HCT116 (cell line): ENCODE measurements at regions not wholly inside any gene's neighbourhood (a gene's known extent, or its start where the extent isn't known, plus 50 kb on each side); places are given as distances from the start of the nearest gene placed in this dataset.
A peak's percentile ranks its signal among the peaks of the same experiment; 100 is the strongest.

Source experiments
- ATAC-seq: fragments of 200-7000 bp; cut with Tn5 transposase; 2 replicates; pipeline ENCODE4 v1.9.1; 2020; ENCODE audit warnings: mild to moderate bottlenecking, moderate library complexity
- BruUV-seq: library from RNA; stranded (reverse); fragments of 400-500 nt; replicated peaks from 2 replicates; lab custom pipeline; 2021; lab: Mats Ljungman, UMichigan
- CTCF ChIA-PET: fragments of 300-600 bp; sonication (Branson Sonifier 250); formaldehyde crosslinking; loops from one replicate; lab custom pipeline; 2021; ENCODE audit warnings: antibody characterized with exemption; lab: Charles Lee
- POLR2A ChIA-PET: fragments of 300-600, 350-600 bp; sonication (Branson Sonifier 250); formaldehyde crosslinking; loops from one replicate; lab custom pipeline; 2021; ENCODE audit warnings: antibody characterized with exemption; lab: Charles Lee
- RAD21 ChIA-PET, 2 experiments: fragments of 300-600 bp; sonication (Branson Sonifier 250); formaldehyde crosslinking; loops; one replicate each; lab custom pipeline; 2023; ENCODE audit warnings: low total read pairs in 2 of 2; ENCODE audit not compliant: uncharacterized antibody in 2 of 2, unreplicated experiment in 2 of 2, low non-redundant PET in 1 of 2; lab: Charles Lee
- DNase-seq: peaks from one replicate; pipeline ENCODE4 v3.0.0-alpha.2; 2010; ENCODE audit warnings: low read depth, low spot score
- H2AFZ ChIP-seq: fragments of 200-600 bp; shearing (Covaris generic), sonication (generic); 2 replicates; pipeline ENCODE4 v1.6.1; 2017; ENCODE audit warnings: low read depth, mixed run types, mixed read lengths, antibody characterized with exemption, low read length; ENCODE audit not compliant: poor library complexity, severe bottlenecking
- H3K27ac ChIP-seq: 2 replicates; pipeline ENCODE4 v1.5.1; 2012; ENCODE audit warnings: low read depth, low read length
- H3K27me3 ChIP-seq: fragments of 200-600 bp; sonication (generic); 2 replicates; pipeline ENCODE4 v1.6.1; 2016; ENCODE audit warnings: mixed run types, low read length, mixed read lengths; ENCODE audit not compliant: insufficient read depth
- H3K36me3 ChIP-seq, 2 experiments: fragments of 200-500 bp in 1 of 2; fragments of 200-600 bp in 1 of 2; sonication (Bioruptor generic) in 1 of 2; sonication (generic) in 1 of 2; 2 replicates each; pipeline versions ENCODE4 v1.5.1 to v1.6.1; 2014 to 2016; ENCODE audit warnings: low read length in 2 of 2, inconsistent platforms in 1 of 2, mixed read lengths in 1 of 2, mixed run types in 1 of 2; ENCODE audit not compliant: insufficient read depth in 2 of 2, control insufficient read depth in 1 of 2
- H3K4me1 ChIP-seq, 2 experiments: fragments of 200-600 bp in 1 of 2; sonication (generic) in 1 of 2; 2 replicates each; pipeline versions ENCODE4 v1.5.1 to v1.6.1; 2012 to 2017; ENCODE audit warnings: low read length in 2 of 2, inconsistent platforms in 1 of 2, mild to moderate bottlenecking in 1 of 2, mixed read lengths in 1 of 2, mixed run types in 1 of 2, moderate library complexity in 1 of 2; ENCODE audit not compliant: insufficient read depth in 2 of 2, control insufficient read depth in 1 of 2
- H3K4me2 ChIP-seq: fragments of 200-600 bp; sonication (generic); 2 replicates; pipeline ENCODE4 v1.6.1; 2017; ENCODE audit warnings: mixed run types, low read length, mixed read lengths
- H3K4me3 ChIP-seq, 2 experiments: fragments of 200-600 bp in 1 of 2; sonication (generic) in 1 of 2; replicated peaks in 1 of 2; 2 replicates each; pipeline ENCODE4 v1.5.1; 2011 to 2016; ENCODE audit warnings: low read length in 2 of 2, control low read depth in 1 of 2, low read depth in 1 of 2, mild to moderate bottlenecking in 1 of 2, mixed read lengths in 1 of 2, mixed run types in 1 of 2
- H3K79me2 ChIP-seq: fragments of 200-600 bp; sonication (generic); 2 replicates; pipeline ENCODE4 v1.6.1; 2017; ENCODE audit warnings: mild to moderate bottlenecking, mixed run types, low read length, moderate library complexity, mixed read lengths; ENCODE audit not compliant: insufficient read depth
- H3K9ac ChIP-seq: fragments of 200-600 bp; sonication (generic); 2 replicates; pipeline ENCODE4 v1.6.1; 2016; ENCODE audit warnings: low read length, mixed read lengths
- H3K9me2 ChIP-seq: fragments of 200-600 bp; sonication (generic), shearing (Covaris generic); 2 replicates; pipeline ENCODE4 v1.6.1; 2017; ENCODE audit warnings: mixed run types, mild to moderate bottlenecking, moderate library complexity; ENCODE audit not compliant: insufficient read depth
- H3K9me3 ChIP-seq, 2 experiments: fragments of 200-500 bp in 1 of 2; fragments of 200-600 bp in 1 of 2; sonication (Bioruptor generic) in 1 of 2; sonication (generic) in 1 of 2; 2 replicates each; pipeline ENCODE4 v1.6.1; 2014 to 2017; ENCODE audit warnings: low read length in 2 of 2, mixed read lengths in 2 of 2, inconsistent platforms in 1 of 2, low read depth in 1 of 2, mild to moderate bottlenecking in 1 of 2, mixed run types in 1 of 2, moderate library complexity in 1 of 2; ENCODE audit not compliant: control insufficient read depth in 1 of 2, insufficient read depth in 1 of 2
- H4K20me1 ChIP-seq: fragments of 200-600 bp; sonication (generic), shearing (Covaris generic); 2 replicates; pipeline ENCODE4 v1.6.1; 2017; ENCODE audit warnings: mixed run types, mild to moderate bottlenecking, moderate library complexity; ENCODE audit not compliant: insufficient read depth
- CEBPB ChIP-seq: IDR thresholded peaks from 2 replicates; pipeline ENCODE4 v1.6.1; 2012; ENCODE audit warnings: low read depth
- EGR1 ChIP-seq: IDR thresholded peaks from 2 replicates; pipeline ENCODE4 v1.6.1; 2012; ENCODE audit warnings: low read depth
- EZH2phosphoT487 ChIP-seq: fragments of 200-600 bp; IDR thresholded peaks from 2 replicates; pipeline ENCODE4 v1.6.1; 2018; ENCODE audit warnings: antibody characterized with exemption, borderline replicate concordance
- JUND ChIP-seq: IDR thresholded peaks from 2 replicates; pipeline ENCODE4 v1.6.1; 2012
- RAD21 ChIP-seq: IDR thresholded peaks from 2 replicates; pipeline ENCODE4 v1.6.1; 2012; ENCODE audit warnings: low read depth, mild to moderate bottlenecking
- REST ChIP-seq: IDR thresholded peaks from 2 replicates; pipeline ENCODE4 v1.6.1; 2012; ENCODE audit warnings: low read depth
- SRF ChIP-seq: IDR thresholded peaks from 2 replicates; pipeline ENCODE4 v1.6.1; 2012; ENCODE audit warnings: low read depth
- TCF7L2 ChIP-seq: IDR thresholded peaks from 2 replicates; pipeline ENCODE4 v1.7.0; 2011; ENCODE audit warnings: borderline replicate concordance, inconsistent platforms; ENCODE audit not compliant: insufficient read depth, insufficient read length; ENCODE audit errors: extremely low read depth
- YY1 ChIP-seq: IDR thresholded peaks from 2 replicates; pipeline ENCODE4 v1.6.1; 2011; ENCODE audit warnings: low read length, low read depth, moderate library complexity, mild to moderate bottlenecking; ENCODE audit not compliant: insufficient replicate concordance; ENCODE audit errors: extremely low read depth
- ZNF274 ChIP-seq: fragments of 200-500 bp; sonication (Bioruptor generic); IDR thresholded peaks from 2 replicates; pipeline ENCODE4 v1.6.1; 2014; ENCODE audit warnings: mild to moderate bottlenecking, low read depth, low read length, inconsistent platforms
- intact Hi-C: fragments of 100-400 bp; cut with micrococcal nuclease; formaldehyde crosslinking; loops from 2 replicates; pipeline ENCODE4 v1.10.0; 2022
- TF ChIP-seq, protein P1 (sequence below), 3 experiments: fragments of 200-600 bp in 1 of 3; sonication (generic) in 1 of 3; IDR thresholded peaks in 2 of 3; conservative IDR thresholded peaks in 1 of 3; 2 replicates each; pipeline ENCODE4 v1.5.1; 2012 to 2017; ENCODE audit warnings: low read depth in 2 of 3, low read length in 2 of 3, antibody characterized with exemption in 1 of 3, borderline replicate concordance in 1 of 3, control low read depth in 1 of 3, mild to moderate bottlenecking in 1 of 3, mixed read lengths in 1 of 3, mixed run types in 1 of 3, moderate library complexity in 1 of 3; ENCODE audit not compliant: insufficient read depth in 1 of 3

DNA sequence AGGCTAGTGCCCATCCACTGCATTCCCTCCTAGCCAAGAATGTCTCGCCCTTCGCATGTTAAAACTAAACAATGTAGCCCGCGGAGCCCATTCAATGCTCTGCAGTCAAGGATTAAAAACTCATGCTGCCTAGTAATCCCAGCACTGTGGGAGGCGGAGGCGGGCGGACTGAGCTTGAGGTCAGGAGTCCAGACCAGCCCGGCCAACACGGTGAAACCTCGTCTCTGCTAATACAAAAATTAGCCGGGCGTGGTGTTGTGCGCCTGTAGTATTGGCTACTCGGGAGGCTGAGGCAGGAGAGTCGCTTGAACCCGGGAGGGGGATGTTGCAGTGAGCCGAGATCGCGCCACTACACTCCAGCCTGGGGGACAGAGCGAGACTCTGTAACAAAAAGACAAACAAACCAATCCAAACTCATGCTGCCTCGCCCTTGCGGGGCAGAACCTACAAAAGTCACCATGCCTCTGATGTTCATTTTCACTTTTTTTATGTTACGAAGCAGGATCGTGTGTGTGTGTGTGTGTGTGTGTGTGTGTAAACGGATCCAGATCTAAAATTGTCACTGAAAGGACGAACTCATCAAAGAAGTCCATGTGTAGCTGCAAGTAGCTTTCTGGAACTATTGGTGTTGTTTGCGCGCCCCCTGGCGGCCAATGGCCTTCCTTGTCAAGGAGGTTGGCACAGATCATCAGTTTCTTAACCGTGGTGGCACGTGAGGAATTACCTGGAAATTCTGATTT lies 54.8 kb upstream of the SPESP1 start:
- DNase-seq = peak; percentile 88
- ChIA-PET CTCF (interaction anchor here (0.5 to 3.3 kb wide), 58 partner anchors 8 to 623 kb away, joined by 3 to 45 read pairs (median 5); no protein-coding TSS in a partner anchor), POLR2A (interaction anchor here (0.7 to 1.3 kb wide), 3 partner anchors 49 to 184 kb away, joined by 3 to 4 read pairs (median 3); no protein-coding TSS in a partner anchor), RAD21 (interaction anchor here (0.7 to 2.1 kb wide), 17 partner anchors 24 to 325 kb away, joined by 3 to 12 read pairs (median 4); no protein-coding TSS in a partner anchor)
- ATAC-seq = peak; percentile 89
- intact Hi-C loops = loop anchor here (1.0 to 5.0 kb wide), 5 partner anchors 92 to 325 kb away; no protein-coding TSS in a partner anchor
- no peaks in the 10 kb centered on the region for H3K27me3 ChIP-seq
- peak overlapping the region; percentile 74 for H3K4me2 ChIP-seq
- H3K4me1 ChIP-seq = peaks cover 0 to 9% of the 10 kb centered on the region in 2 experiments; a peak in 1 of 4 replicates
- peak overlapping the region; percentile 75 for H2AFZ ChIP-seq
- no TSS peak for BruUV-seq
- H4K20me1 ChIP-seq = no peaks in the 10 kb centered on the region
- no peaks in the 10 kb centered on the region for H3K36me3 ChIP-seq
- H3K79me2 ChIP-seq = no peaks in the 10 kb centered on the region
- no peak overlapping the region for H3K27ac ChIP-seq
- H3K9me2 ChIP-seq = no peaks in the 10 kb centered on the region
- TF ChIP-seq EGR1 (0 out of 2 replicates have a peak, but pooled peaks have one; percentile 21), CEBPB (no peak), SRF (no peak), YY1 (no peak), EZH2phosphoT487 (no peak), JUND (no peak), REST (no peak), TCF7L2 (peak; percentile 51), RAD21 (peak; percentile 95), ZNF274 (no peak)
- TF ChIP-seq, protein P1, sequence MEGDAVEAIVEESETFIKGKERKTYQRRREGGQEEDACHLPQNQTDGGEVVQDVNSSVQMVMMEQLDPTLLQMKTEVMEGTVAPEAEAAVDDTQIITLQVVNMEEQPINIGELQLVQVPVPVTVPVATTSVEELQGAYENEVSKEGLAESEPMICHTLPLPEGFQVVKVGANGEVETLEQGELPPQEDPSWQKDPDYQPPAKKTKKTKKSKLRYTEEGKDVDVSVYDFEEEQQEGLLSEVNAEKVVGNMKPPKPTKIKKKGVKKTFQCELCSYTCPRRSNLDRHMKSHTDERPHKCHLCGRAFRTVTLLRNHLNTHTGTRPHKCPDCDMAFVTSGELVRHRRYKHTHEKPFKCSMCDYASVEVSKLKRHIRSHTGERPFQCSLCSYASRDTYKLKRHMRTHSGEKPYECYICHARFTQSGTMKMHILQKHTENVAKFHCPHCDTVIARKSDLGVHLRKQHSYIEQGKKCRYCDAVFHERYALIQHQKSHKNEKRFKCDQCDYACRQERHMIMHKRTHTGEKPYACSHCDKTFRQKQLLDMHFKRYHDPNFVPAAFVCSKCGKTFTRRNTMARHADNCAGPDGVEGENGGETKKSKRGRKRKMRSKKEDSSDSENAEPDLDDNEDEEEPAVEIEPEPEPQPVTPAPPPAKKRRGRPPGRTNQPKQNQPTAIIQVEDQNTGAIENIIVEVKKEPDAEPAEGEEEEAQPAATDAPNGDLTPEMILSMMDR (IDR thresholded peaks at IDR 0.05 in 2 of 3, conservative IDR thresholded peaks at IDR 0.05 in 1 of 3; ENCODE audit: borderline replicate concordance in 1 of 3, insufficient read depth in 1 of 3, low read depth in 2 of 3, low read length in 2 of 3) = peak; percentile 83 to 88 (median 87)
- no peaks in the 10 kb centered on the region for H3K9me3 ChIP-seq
- H3K4me3 ChIP-seq = peak overlapping the region; percentile 26 to 48
- 0 out of 2 replicates have a peak overlapping the region, but pooled peaks have one; percentile 4 for H3K9ac ChIP-seq
